ENCODE measurements at regions not wholly inside any gene's neighbourhood (a gene's known extent, or its start where the extent isn't known, plus 50 kb on each side); places are given as distances from the start of the nearest gene placed in this dataset.

- TF ChIP-seq CTCF (IDR thresholded peaks at IDR 0.05) (no peak), POLR2A (IDR thresholded peaks at IDR 0.05) (no peak)
Observed at GRCh38 chr1:82893712-82894470, 1093.2 kb downstream of the ADGRL2 start.

All from right lobe of liver (tissue), 4 donors.